HL-60/S4 treated with phorbol 12-myristate 13-acetate at 8.2 ng/mL for 4 days and 3 days (cell line): ENCODE measurements at regions not wholly inside any gene's neighbourhood (a gene's known extent, or its start where the extent isn't known, plus 50 kb on each side); places are given as distances from the start of the nearest gene placed in this dataset.
"Not testable (repeated sequence)": the region's sequence is repeated elsewhere in the genome, so short reads cannot be mapped to it uniquely, and the experiment has no call there.

Source experiments
- in situ Hi-C: fragments of 300-500 bp; cut with MboI; formaldehyde crosslinking; loops from 2 replicates; pipeline ENCODE4 v1.15.0; 2022; ENCODE audit warnings: low sequenced_read_pairs

DNA sequence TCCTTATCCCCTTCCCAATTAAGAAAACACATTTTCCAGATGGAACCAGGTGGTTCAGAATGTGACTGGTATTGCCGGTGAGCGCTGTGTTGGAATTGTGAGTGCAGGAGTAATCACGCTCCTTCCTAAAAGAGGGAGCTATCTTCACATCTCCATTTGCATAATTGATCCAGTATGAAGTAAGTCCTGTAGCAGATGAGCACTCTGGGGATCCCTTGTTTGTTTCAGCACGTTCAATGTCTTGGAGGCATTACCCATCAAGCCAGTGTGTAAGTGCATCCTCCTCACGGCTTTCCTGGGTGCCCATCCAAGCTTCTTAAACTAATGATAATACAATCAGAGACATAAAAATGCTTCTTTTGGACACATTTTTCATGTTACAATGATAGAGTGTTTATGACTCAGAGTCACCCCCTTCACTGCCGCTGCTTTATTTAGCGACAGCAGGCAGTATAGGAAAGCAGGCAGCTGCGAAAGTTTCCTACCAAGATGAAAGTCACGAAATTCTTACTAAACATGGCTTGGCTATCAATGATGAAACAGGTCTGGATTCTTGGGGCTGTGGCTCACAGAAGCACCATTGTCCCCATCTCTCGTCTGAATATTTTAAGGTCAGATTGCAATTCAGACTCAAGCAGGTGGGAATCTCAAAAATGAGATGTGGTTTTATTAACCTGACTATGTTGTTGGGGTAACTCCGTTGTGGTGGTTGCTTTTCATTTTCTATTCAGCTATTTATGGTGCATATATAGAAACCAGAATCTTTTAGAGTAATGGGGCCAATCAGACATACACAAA lies 346.3 kb upstream of the MDFIC2 start:
- in situ Hi-C loops, result no loop called here

DNA sequence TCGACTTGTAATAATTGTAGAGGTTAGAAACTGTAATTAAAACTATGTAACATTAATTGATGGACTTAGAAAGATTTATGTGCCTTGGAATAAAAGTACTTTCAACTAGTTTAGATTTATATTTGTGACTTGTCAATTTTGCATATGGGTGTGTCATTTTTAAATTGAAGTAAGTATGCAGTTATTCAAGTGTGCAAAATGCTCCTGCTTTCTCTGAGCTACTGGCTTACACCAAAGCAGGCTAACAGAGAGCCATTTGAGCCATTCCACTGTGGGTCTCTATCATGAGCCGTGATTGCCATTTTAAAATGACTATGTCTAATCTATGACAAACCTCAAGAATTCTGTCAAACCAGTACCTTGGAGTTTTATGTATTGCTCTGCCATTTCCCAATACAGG lies 345.0 kb upstream of the MDFIC2 start:
- in situ Hi-C loops, result no loop called here

DNA sequence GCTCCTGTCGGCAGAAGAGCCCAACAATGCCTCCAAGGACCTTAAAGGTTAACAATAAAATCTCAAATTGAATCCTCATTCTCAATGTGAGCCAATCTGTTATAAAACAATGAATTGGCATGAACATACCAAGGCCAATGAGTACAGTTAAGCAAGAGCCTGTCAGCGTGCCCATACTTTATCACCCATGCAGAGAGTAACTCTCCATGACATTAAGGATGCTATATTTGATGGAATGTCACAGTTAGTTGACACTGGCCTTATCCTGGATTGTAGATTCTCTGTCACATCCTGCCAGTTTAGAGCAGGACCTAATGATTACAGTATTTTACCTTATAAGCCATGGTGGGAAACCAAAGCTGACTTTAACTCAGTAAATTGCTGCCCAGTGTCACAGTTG lies 335.4 kb upstream of the MDFIC2 start:
- in situ Hi-C loops, result no loop called here

DNA sequence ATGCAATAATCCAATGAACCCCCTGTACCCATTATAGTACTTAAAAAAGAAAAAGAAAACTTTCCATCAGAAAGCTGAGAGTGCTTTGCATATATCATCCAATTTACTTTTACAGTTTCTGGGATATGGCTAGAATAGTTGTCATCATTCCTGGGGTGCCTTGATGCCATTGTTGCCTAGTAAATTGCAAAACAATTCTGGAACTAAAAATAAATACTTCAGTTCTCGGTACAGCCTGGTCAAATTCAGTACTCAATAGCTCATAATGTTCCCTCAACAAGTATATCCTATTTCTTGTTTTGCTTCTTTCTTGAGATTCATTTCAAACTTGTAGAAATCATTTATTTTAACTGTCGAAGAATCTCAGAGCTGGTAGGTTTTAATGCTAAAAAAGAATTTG lies 334.7 kb upstream of the MDFIC2 start:
- in situ Hi-C loops, result no loop called here

DNA sequence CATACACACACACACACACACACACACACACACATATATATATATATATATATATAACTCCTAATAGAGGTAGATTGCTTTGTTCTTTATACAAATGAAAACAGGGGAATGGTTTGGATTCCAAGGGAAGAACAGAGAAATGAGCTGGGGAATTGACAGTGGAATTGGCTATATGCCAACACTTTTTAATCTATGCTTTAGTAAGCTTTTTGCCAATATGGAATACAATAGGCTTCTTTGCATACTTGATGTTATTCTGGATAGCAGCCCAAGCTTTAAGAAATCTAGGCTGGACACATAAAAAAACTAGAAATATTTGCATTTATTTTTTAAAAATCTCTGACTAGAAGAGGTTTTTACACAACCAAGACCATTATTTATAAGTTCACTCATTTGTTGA lies 334.2 kb upstream of the MDFIC2 start:
- in situ Hi-C loops, result no loop called here

DNA sequence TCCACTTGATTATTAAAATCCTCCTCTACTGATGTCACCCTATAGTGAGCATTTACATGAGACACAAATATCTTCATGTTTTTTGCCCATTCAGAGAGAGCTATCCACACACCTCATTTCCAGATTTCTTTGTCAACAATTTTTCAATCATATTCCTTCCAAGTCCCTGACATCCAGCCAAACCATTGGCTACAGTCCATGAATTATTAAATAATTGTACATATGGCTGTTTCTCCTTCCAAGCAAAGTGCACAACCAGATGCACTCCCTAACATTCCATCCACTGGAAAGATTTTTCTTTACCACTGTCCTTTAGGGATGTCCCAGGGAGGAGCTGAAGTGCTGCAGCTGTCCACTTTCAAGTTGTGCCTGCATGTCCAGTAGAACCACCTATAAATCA lies 328.0 kb upstream of the MDFIC2 start:
- in situ Hi-C loops, result no loop called here

DNA sequence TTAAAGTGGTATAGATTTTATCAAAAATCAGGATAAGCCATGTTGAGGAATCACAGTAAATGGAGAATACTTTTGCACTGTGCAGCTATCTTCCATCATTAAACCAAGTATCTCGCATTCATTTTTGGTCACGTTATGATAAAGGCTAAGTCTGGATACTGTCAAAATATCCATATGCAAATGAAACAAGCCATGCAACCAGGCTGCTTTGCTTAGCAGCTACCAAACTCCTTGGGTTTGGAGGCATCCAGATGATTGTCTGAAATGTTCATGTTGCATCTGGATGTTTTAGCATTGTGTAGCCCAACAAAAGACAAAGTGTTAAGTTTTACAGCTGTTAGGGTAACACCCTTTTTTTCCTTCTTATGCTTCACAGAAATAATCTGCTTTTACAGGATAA lies 322.9 kb upstream of the MDFIC2 start:
- in situ Hi-C loops, result no loop called here

DNA sequence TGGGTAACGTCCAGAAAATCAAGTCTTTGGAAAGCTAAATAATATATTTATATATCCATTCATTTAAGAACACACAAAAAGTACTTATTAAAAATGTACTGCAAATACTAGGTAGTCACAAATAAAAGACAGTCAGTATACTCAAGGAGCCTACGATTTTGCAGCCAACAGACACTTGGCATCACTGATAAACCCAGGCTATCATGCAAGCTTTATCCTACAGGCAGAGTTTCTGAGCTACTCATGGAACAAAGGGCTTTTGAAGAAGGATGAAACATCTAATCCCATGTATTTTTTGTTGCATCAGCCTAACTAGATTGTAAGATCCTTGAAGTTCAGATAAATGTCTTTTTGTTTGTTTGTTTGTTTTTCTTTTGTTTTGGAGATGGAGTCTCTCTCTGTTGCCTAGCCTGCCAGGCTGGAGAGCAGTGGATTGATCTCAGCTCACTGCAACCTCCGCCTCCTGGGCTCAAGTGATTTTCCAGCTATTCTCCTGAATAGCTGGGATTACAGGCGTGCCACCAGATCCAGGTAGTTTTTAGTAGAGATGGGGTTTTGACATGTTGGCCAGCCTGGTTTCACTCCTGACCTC lies 319.4 kb upstream of the MDFIC2 start:
- in situ Hi-C loops, result no loop called here

DNA sequence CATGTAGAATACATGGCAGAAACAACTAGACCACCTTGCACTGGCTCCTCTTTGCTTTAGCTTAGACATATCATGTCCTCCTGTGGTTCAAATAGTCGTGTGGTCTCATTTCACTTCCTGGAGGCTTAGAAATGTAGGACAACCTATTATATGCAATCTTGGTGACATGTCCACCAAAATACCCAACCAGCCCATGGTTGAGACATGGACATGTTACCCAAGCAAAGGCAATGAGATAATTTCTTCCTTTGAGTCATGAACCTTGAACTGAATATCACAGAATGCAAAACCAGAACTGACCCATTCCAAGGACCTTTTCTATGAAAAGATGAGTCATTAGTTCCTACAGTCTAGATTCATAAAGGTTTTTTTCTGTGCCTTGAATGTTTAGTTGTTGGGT lies 309.0 kb upstream of the MDFIC2 start:
- in situ Hi-C loops, result no loop called here

DNA sequence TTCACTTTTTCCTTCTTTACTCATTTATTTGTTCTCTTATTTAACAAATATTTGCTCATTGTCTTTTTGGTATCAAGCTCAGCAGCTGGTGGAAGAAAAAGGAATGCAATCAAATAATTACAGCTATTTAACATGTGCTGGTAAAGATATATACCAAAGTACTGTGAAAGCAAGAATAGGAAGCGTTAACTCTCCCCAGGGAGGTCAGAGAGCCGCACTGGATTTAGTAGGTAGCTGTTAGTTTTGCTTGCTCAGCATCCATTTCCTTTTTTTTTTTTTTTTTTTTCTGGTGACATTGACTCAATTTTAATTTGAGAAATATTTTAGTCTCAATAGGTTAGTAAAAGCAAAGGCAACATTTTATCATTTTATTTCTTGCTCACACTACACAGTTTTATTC lies 308.5 kb upstream of the MDFIC2 start:
- in situ Hi-C loops, result no loop called here

DNA sequence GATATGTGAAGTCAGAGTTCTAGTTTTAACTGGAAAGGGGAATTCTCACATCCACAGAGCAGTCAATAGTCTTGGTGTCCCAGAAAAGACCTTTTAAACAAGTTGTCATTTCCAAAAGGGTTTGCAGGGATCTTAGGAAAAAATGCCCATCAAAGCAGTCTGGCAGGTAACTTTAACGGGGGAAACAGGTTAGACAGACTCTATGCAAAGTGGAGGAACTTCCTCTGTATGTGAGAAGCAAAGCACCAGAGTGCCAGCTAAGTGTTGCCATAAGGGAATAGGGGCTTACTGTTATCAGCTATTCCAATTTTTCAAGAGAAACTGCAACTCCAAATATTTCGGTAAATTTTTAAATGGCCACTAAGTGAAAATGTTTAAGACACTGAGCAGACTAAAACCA lies 307.9 kb upstream of the MDFIC2 start:
- in situ Hi-C loops, result no loop called here

DNA sequence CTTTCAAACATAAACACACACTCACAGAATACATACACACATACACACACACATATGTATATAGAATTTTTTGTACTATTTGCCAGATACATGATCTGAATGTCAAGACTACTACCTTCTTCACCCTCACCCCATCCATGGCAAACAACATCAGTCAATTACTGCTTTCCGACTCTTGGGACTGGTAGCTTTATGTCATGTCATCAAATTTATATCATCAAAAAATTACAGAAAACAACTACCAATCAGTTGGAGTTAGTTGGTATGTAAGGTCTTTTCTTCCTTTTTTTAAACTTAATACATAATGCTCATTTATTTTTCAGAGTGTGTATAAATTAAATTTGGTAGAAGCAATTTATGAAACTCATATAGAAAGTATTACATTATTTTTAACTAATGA lies 305.7 kb upstream of the MDFIC2 start:
- in situ Hi-C loops, result no loop called here

DNA sequence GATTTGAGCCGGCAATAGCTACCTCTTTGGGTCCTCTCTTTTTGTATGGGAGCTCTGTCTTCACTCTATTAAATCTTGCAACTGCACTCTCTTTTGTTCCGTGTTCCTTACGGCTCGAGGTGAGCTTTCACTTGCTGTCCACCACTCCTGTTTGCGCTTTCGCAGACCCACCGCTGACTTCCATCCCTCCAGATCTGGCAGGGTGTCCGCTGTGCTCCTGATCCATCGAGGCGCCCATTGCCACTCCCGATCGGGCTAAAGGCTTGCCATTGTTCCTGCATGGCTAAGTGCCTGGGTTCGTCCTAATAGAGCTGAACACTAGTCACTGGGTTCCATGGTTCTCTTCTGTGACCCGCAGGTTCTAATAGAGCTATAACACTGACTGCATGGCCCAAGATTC lies 304.9 kb upstream of the MDFIC2 start:
- in situ Hi-C loops, result not testable (repeated sequence)

DNA sequence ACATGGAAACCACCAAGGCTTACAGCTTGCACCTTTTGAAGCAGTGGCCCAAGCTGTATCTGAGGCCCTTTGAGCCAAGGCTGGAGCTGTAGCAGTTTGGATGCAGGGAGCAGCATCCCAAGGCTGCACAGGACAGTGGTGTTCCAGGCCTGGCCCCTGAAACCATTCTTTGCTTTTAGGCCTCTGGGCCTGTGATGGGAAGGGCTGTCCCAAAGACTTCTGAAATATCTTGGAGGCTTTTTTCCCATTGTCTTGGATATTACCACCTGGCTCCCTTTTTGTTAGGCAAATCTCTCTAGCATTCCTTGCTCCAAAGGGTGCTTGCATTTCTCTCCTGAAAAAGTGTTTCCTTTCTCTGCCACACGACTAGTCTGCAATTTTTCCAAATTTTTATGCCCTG lies 302.8 kb upstream of the MDFIC2 start:
- in situ Hi-C loops, result no loop called here

DNA sequence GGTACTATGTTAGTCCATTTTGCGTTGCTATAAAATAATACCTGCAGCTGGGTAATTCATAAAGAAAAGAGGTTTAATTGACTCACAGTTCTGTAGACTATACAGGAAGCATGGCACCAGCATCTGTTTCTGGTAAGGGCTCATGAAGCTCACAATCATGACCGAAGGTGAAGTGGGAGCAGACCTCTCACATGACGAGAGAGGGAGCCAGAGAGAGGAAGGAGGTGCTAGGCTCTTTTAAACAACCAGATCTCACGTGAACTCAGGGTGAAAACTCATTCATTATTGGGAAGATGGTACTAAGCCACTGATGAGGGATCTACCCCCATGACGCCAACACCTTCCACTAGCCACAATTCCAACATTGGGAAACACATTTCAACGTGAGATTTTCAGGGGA lies 301.7 kb upstream of the MDFIC2 start:
- in situ Hi-C loops, result no loop called here

DNA sequence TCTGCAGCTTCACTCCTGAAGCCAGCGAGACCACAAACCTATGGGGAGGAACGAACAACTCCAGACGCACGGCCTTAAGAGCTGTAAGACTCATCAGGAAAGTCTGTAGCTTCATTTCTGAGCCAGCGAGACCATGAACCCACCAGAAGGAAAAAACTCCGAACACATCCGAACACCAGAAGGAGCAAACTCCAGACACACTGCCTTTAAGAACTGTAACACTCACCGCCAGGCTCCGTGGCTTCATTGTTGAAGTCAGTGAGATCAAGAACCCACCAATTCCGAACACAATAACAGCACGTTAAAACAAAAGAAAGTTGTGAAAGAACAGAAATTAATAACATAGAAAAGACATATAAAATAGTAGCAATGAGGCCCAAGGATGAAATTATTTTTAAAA lies 300.5 kb upstream of the MDFIC2 start:
- in situ Hi-C loops, result no loop called here

DNA sequence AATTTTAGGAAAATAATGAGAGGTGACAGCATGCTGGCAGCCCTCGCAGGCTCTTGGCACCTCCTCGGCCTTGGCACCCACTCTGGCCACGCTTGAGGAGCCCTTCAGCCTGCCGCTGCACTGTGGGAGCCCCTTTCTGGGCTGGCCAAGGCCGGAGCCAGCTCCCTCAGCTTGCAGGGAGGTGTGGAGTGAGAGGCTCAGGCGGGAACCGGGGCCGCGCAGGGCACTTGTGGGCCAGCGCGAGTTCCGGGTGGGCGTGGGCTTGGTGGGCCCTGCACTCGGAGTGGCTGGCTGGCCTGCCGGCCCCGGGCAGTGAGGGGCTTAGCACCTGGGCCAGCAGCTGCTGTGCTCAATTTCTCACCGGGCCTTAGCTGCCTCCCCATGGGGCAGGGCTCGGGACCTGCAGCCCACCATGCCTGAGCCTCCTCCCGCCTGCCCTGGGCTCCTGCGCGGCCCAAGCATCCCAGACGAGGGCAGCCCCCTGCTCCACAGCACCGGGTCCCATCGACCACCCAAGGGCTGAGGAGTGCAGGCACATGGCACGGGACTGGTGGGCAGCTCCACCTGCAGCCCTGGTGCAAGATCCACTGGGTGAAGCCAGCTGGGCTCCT lies 299.3 kb upstream of the MDFIC2 start:
- in situ Hi-C loops, result not testable (repeated sequence)

DNA sequence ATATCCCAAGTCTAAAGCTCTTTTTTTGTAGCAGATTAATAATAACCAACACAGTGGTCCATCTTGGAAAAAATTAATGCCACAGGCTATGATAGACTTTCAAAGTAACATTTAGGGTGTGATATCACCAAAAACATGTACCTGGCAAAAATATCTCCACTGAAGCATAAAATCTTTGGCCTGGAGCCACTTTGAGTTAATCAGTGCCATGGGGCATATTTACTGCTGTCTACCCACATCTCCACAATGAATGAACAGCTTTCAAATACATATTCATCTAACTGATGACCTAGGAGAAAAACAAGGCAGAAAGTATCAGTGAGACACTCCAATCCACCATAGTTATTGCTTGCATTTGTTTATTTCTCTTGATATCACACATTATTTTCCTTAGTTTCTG lies 296.0 kb upstream of the MDFIC2 start:
- in situ Hi-C loops, result no loop called here

DNA sequence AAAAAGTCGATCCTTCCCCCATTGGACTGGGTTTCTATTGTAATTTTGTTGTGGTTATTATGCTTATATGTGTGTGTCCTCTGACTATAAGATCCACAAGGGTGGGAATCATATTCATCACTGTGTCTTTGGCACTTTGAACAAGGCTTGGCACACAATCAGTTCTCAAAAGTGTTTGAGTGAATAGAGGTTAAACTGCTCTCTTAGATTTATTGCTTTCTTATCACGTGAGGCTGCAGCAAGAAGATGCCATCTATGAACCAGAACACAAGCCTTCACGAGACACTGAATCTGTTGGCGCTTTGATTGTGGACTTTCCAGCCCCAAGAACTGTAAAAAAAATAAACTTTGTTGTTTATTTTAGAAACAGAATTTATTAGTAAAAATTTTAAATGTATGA lies 295.0 kb upstream of the MDFIC2 start:
- in situ Hi-C loops, result no loop called here

DNA sequence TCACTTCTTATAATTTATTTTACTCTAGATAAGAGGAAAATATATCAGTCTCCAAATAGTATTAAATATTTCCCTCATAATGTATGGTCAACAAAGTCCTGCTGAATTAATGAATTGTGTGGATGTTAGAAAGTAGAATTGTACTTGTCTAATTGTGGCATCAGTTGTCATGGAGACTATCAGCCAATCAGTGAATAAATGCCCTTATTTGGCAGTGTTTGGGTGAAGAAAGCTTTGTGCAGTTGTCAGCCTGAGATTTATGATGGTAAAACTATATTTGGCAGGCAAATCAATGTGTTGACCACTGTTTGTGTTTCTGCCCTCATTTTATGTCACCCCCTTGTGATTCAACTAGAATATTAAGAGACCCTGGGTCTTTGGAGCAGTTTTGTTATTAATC lies 293.6 kb upstream of the MDFIC2 start:
- in situ Hi-C loops, result no loop called here

DNA sequence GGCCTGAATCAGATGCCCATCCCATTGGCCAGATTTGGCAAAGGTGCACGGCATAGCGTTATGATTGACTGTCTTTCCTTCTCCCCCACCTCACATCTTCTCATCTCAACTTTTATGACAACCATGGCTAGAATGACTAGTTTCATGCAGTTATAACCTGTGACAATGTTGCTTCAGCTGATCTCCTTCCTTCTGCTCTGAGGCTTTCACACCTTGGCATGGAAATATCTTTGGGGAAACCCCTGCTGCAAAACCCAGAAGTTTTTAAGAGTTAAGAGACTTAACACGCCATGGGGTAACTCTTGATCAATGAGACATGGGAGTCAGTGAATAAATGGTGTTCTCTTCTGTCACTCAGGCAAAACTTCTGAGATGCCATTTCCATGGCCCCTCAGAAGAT lies 290.7 kb upstream of the MDFIC2 start:
- in situ Hi-C loops, result no loop called here

DNA sequence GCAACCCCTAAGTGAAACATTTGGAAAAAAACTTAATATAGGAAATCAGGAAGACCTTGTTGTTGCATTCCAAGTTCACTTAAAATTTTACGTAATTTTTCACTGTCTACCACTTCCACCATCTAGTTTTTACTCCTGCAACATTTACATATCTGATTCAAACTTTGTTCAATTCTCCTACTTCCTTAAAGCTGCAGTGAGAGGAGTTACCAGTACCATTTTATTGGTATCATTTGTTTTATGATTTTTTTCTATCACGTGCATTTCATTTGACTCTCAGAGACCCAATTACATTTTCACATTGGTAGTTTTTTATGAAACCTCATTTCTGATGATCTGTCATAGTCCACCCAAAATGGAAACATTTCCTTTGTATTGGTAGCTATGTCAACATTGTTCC lies 284.9 kb upstream of the MDFIC2 start:
- in situ Hi-C loops, result no loop called here

DNA sequence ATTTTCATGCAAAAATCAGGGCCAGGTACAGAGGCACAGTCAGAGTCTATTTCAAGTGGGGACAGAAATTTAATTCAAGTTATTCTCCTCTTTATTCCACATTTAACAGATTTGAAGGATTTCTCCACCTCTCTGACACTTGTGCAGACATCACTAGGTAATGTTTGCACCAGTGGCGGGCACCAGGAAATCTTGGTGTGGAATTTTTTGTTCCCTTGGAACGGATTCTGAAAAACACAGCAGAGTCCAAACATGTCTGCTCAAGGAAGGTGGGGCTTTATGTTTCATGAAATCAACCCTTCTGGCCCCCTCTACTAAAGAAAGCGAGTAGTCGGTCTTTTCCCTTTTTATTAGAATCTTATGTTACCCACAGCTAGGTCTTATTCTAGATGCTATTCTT lies 271.2 kb upstream of the MDFIC2 start:
- in situ Hi-C loops, result no loop called here
